ENCODE measurements at regions not wholly inside any gene's neighbourhood (a gene's known extent, or its start where the extent isn't known, plus 50 kb on each side); places are given as distances from the start of the nearest gene placed in this dataset.

DNA sequence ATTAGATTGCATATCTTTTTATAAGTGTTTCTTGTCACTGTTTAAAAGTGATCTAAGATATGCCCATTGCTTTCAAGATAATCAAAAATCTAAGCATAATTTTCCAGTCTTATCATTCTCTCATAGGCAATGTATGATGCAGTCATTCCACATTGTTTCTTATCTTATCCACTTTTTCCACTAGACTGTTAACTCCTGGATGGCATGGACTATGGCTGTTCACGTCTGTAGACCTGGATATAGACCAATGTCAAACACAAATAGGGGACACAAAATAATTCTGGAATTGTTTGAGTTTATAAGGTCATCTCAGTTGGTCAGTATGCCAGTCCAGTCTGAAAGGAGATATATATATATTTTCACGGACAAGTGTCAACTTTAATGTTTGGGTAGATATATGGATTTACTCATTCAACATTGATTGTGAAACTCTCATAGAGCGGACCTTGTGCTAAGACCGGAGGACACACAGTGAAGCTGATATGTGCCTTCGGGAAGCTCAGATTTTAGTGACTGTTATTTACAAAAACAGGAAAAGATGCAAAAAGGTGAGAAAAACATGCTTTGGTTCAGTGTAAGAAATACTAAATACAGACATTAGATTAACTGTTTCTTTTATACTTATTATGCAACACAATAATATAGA is 689.4 kb upstream of the SLC8A1 start:
- TF ChIP-seq, protein P1, sequence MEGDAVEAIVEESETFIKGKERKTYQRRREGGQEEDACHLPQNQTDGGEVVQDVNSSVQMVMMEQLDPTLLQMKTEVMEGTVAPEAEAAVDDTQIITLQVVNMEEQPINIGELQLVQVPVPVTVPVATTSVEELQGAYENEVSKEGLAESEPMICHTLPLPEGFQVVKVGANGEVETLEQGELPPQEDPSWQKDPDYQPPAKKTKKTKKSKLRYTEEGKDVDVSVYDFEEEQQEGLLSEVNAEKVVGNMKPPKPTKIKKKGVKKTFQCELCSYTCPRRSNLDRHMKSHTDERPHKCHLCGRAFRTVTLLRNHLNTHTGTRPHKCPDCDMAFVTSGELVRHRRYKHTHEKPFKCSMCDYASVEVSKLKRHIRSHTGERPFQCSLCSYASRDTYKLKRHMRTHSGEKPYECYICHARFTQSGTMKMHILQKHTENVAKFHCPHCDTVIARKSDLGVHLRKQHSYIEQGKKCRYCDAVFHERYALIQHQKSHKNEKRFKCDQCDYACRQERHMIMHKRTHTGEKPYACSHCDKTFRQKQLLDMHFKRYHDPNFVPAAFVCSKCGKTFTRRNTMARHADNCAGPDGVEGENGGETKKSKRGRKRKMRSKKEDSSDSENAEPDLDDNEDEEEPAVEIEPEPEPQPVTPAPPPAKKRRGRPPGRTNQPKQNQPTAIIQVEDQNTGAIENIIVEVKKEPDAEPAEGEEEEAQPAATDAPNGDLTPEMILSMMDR (IDR thresholded peaks at IDR 0.05; ENCODE audit: insufficient read depth, low read length): no peak
- TF ChIP-seq, protein P2, sequence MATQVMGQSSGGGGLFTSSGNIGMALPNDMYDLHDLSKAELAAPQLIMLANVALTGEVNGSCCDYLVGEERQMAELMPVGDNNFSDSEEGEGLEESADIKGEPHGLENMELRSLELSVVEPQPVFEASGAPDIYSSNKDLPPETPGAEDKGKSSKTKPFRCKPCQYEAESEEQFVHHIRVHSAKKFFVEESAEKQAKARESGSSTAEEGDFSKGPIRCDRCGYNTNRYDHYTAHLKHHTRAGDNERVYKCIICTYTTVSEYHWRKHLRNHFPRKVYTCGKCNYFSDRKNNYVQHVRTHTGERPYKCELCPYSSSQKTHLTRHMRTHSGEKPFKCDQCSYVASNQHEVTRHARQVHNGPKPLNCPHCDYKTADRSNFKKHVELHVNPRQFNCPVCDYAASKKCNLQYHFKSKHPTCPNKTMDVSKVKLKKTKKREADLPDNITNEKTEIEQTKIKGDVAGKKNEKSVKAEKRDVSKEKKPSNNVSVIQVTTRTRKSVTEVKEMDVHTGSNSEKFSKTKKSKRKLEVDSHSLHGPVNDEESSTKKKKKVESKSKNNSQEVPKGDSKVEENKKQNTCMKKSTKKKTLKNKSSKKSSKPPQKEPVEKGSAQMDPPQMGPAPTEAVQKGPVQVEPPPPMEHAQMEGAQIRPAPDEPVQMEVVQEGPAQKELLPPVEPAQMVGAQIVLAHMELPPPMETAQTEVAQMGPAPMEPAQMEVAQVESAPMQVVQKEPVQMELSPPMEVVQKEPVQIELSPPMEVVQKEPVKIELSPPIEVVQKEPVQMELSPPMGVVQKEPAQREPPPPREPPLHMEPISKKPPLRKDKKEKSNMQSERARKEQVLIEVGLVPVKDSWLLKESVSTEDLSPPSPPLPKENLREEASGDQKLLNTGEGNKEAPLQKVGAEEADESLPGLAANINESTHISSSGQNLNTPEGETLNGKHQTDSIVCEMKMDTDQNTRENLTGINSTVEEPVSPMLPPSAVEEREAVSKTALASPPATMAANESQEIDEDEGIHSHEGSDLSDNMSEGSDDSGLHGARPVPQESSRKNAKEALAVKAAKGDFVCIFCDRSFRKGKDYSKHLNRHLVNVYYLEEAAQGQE (IDR thresholded peaks at IDR 0.05; ENCODE audit: insufficient replicate concordance, low read depth): no peak
- TF ChIP-seq POLR2AphosphoS5 (IDR thresholded peaks at IDR 0.05; ENCODE audit: low read depth) (no peak), GABPA (IDR thresholded peaks at IDR 0.05; ENCODE audit: low read depth) (no peak)

All from HL-60 (cell line).